Neutrophil (primary cell): ENCODE measurements at regions not wholly inside any gene's neighbourhood (a gene's known extent, or its start where the extent isn't known, plus 50 kb on each side); places are given as distances from the start of the nearest gene placed in this dataset.

Experiments
- H3K27ac ChIP-seq: fragments of 200-600 bp; sonication (generic); 2 replicates; pipeline ENCODE4 v1.5.1; 2016; ENCODE audit warnings: mild to moderate bottlenecking, moderate library complexity
- H3K27me3 ChIP-seq: fragments of 200-600 bp; sonication (generic); 2 replicates; pipeline ENCODE4 v1.6.0; 2016; ENCODE audit warnings: mild to moderate bottlenecking
- H3K36me3 ChIP-seq: fragments of 200-600 bp; sonication (generic); 2 replicates; pipeline ENCODE4 v1.5.1; 2017
- H3K4me1 ChIP-seq, 2 experiments: fragments of 200-600 bp in 1 of 2; sonication (generic) in 1 of 2; 1 replicate in 1 of 2; 2 replicates in 1 of 2; pipeline versions ENCODE4 v1.5.1 to v1.6.1; 2013 to 2016; ENCODE audit warnings: low read depth in 1 of 2, low read length in 1 of 2, mild to moderate bottlenecking in 1 of 2, moderate library complexity in 1 of 2; ENCODE audit not compliant: control insufficient read depth in 1 of 2, insufficient read depth in 1 of 2
- H3K4me3 ChIP-seq, 2 experiments: fragments of 200-600 bp in 1 of 2; sonication (generic) in 1 of 2; 1 replicate in 1 of 2; 2 replicates in 1 of 2; pipeline ENCODE4 v1.5.1; 2013 to 2016; ENCODE audit warnings: low read depth in 1 of 2, low read length in 1 of 2, mild to moderate bottlenecking in 1 of 2, moderate library complexity in 1 of 2
- H3K9me3 ChIP-seq: fragments of 200-600 bp; sonication (generic); 2 replicates; pipeline ENCODE4 v1.5.1; 2016
- CTCF ChIP-seq: fragments of 200-600 bp; sonication (generic); IDR thresholded peaks from 2 replicates; pipeline ENCODE4 v1.5.1; 2016; ENCODE audit warnings: antibody characterized with exemption

GRCh38 chr14:86892152-86892956, 1100.6 kb downstream of the GALC start:
- Histone ChIP-seq H3K27me3 (no peaks in the 10 kb centered on the region), H3K4me3 (no peak overlapping the region), H3K36me3 (no peaks in the 10 kb centered on the region), H3K27ac (no peak overlapping the region), H3K4me1 (no peaks in the 10 kb centered on the region), H3K9me3 (no peaks in the 10 kb centered on the region)
- no peak for TF ChIP-seq CTCF

GRCh38 chr14:86885280-86885679, 1107.7 kb downstream of the GALC start:
- Histone ChIP-seq H3K27ac (no peak overlapping the region), H3K27me3 (no peaks in the 10 kb centered on the region), H3K4me1 (no peaks in the 10 kb centered on the region), H3K36me3 (no peaks in the 10 kb centered on the region), H3K4me3 (no peak overlapping the region), H3K9me3 (no peaks in the 10 kb centered on the region)
- TF ChIP-seq CTCF, result no peak

GRCh38 chr14:86884498-86884897, 1108.5 kb downstream of the GALC start:
- Histone ChIP-seq H3K9me3 (no peaks in the 10 kb centered on the region), H3K27ac (no peak overlapping the region)

GRCh38 chr14:86882818-86883217, 1110.2 kb downstream of the GALC start:
- no peak overlapping the region for H3K27ac ChIP-seq
- H3K27me3 ChIP-seq, result no peaks in the 10 kb centered on the region
- H3K4me1 ChIP-seq, result no peaks in the 10 kb centered on the region
- no peak overlapping the region for H3K4me3 ChIP-seq
- no peak for TF ChIP-seq CTCF
- no peaks in the 10 kb centered on the region for H3K9me3 ChIP-seq
- no peaks in the 10 kb centered on the region for H3K36me3 ChIP-seq

More at GRCh38 chr14:86884498-86884897, 1108.5 kb downstream of the GALC start:
- no peaks in the 10 kb centered on the region for H3K27me3 ChIP-seq
- TF ChIP-seq CTCF, result no peak
- no peaks in the 10 kb centered on the region for H3K36me3 ChIP-seq
- H3K4me3 ChIP-seq, result no peak overlapping the region
- no peaks in the 10 kb centered on the region for H3K4me1 ChIP-seq

GRCh38 chr14:86865934-86866333, 1127.0 kb downstream of the GALC start:
- TF ChIP-seq CTCF, result no peak
- Histone ChIP-seq H3K4me1 (no peaks in the 10 kb centered on the region), H3K4me3 (no peak overlapping the region), H3K27ac (no peak overlapping the region), H3K36me3 (no peaks in the 10 kb centered on the region), H3K27me3 (no peaks in the 10 kb centered on the region), H3K9me3 (no peaks in the 10 kb centered on the region)
